Nephron (organoid): ENCODE measurements at regions not wholly inside any gene's neighbourhood (a gene's known extent, or its start where the extent isn't known, plus 50 kb on each side); places are given as distances from the start of the nearest gene placed in this dataset.

Experiments used
- H3K27ac Mint-ChIP-seq, 3 experiments: 2 replicates each; pipeline ENCODE4 v1.8.0; 2020; ENCODE audit warnings: mixed read lengths in 3 of 3, mild to moderate bottlenecking in 2 of 3, moderate library complexity in 1 of 3
- H3K27me3 Mint-ChIP-seq: 2 replicates; pipeline ENCODE4 v1.8.0; 2021; ENCODE audit warnings: low read depth, mild to moderate bottlenecking, moderate library complexity, mixed read lengths
- H3K36me3 Mint-ChIP-seq: 2 replicates; pipeline ENCODE4 v1.8.0; 2020; ENCODE audit warnings: low read depth, mixed read lengths
- H3K4me1 Mint-ChIP-seq: 2 replicates; pipeline ENCODE4 v1.8.0; 2020; ENCODE audit warnings: mixed read lengths
- H3K4me3 Mint-ChIP-seq, 3 experiments: 2 replicates each; pipeline ENCODE4 v1.8.0; 2020; ENCODE audit warnings: mild to moderate bottlenecking in 3 of 3, mixed read lengths in 3 of 3, moderate library complexity in 2 of 3
- H3K9me3 Mint-ChIP-seq: 2 replicates; pipeline ENCODE4 v1.8.0; 2020; ENCODE audit warnings: mixed read lengths
- CTCF ChIP-seq, 3 experiments: fragments of 200-600 bp; sonication (generic); IDR thresholded peaks; one replicate each; pipeline ENCODE4 v1.5.0; 2021; ENCODE audit warnings: antibody characterized with exemption in 3 of 3; ENCODE audit not compliant: unreplicated experiment in 3 of 3

DNA sequence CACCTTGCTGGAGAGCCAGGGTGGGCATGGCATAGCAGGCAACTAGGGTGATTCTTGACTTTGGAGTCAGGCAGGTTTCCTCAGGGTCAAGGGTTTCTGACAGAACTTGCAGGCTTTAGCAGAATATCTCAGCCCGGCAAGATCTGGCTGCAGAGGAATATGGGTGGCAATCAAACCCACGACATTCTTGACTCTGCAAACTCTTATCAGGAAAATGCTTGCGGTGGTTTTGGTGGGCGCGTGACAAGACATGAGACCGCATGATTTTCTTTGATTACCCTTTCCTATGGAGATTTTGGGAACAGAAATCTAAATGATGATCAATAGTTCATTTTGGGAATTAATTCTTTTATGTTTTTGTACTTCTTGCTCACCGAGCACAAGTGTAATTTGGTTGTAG lies 449.5 kb downstream of the VRK1 start:
- TF ChIP-seq CTCF (IDR thresholded peaks at IDR 0.05; ENCODE audit: unreplicated experiment in 3 of 3), result no peak
- H3K27me3 Mint-ChIP-seq, result peaks cover 9% of the 10 kb centered on the region

GRCh38 chr14:97248973-97249372 lies 451.8 kb downstream of the VRK1 start:
- Mint-ChIP-seq H3K4me3 (no peak overlapping the region), H3K27me3 (peaks cover 11% of the 10 kb centered on the region), H3K4me1 (no peaks in the 10 kb centered on the region), H3K9me3 (no peaks in the 10 kb centered on the region), H3K36me3 (no peaks in the 10 kb centered on the region), H3K27ac (no peak overlapping the region)
- no peak for TF ChIP-seq CTCF (IDR thresholded peaks at IDR 0.05; ENCODE audit: unreplicated experiment in 3 of 3)

More for the DNA sequence above, 449.5 kb downstream of the VRK1 start:
- no peaks in the 10 kb centered on the region for H3K9me3 Mint-ChIP-seq
- no peak overlapping the region for H3K27ac Mint-ChIP-seq
- H3K4me1 Mint-ChIP-seq, result no peaks in the 10 kb centered on the region
- no peaks in the 10 kb centered on the region for H3K36me3 Mint-ChIP-seq
- H3K4me3 Mint-ChIP-seq, result no peak overlapping the region

GRCh38 chr14:97250931-97251330 lies 453.7 kb downstream of the VRK1 start:
- Mint-ChIP-seq H3K4me3 (no peak overlapping the region), H3K27me3 (peaks cover 7% of the 10 kb centered on the region), H3K27ac (no peak overlapping the region), H3K4me1 (no peaks in the 10 kb centered on the region), H3K36me3 (no peaks in the 10 kb centered on the region), H3K9me3 (no peaks in the 10 kb centered on the region)
- no peak for TF ChIP-seq CTCF (IDR thresholded peaks at IDR 0.05; ENCODE audit: unreplicated experiment in 3 of 3)

DNA sequence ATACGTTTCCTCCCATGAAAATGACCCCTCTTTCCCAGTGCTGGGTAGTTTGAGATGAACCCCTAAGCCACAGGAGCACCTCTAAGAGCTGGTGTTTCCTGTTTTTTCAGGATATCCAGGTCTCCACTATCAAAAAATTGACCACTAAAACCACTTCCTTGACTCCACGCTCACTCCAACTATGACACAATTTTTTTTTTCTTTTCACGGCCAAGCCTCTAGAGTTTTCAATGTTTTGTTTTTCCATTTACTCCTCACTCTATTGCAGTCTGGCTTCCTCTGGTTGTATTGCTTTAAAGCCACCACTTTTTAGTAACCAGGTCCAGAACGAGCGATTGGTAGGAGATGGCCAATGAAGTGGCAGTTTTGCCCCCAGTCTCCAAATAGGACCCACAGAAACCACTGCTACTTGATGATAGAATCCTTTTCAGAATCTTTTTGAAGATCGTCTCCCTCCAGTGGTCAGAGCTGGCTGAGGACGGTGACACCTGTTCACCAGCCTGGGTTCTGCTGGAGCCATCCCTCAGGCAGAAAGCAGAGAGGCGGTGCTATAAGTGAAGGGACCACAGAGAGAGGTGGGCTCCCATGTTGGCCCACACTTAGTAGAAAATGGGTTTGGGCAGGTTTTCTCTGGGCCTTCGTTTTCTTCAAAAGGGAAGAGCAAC lies 454.4 kb downstream of the VRK1 start:
- no peak for TF ChIP-seq CTCF (IDR thresholded peaks at IDR 0.05; ENCODE audit: unreplicated experiment in 3 of 3)
- Mint-ChIP-seq H3K27me3 (peaks cover 7% of the 10 kb centered on the region), H3K4me3 (no peak overlapping the region), H3K27ac (no peak overlapping the region), H3K36me3 (no peaks in the 10 kb centered on the region), H3K9me3 (no peaks in the 10 kb centered on the region), H3K4me1 (no peaks in the 10 kb centered on the region)

GRCh38 chr14:97253756-97254155 lies 456.6 kb downstream of the VRK1 start:
- Mint-ChIP-seq H3K27me3 (peaks cover 7% of the 10 kb centered on the region), H3K4me3 (no peak overlapping the region), H3K27ac (no peak overlapping the region), H3K36me3 (no peaks in the 10 kb centered on the region), H3K9me3 (no peaks in the 10 kb centered on the region), H3K4me1 (no peaks in the 10 kb centered on the region)
- TF ChIP-seq CTCF (IDR thresholded peaks at IDR 0.05; ENCODE audit: unreplicated experiment in 3 of 3), result no peak

GRCh38 chr14:97262336-97262735 lies 465.2 kb downstream of the VRK1 start:
- Mint-ChIP-seq H3K4me1 (peaks cover 4% of the 10 kb centered on the region), H3K36me3 (no peaks in the 10 kb centered on the region), H3K9me3 (peaks cover 10% of the 10 kb centered on the region), H3K27ac (no peak overlapping the region), H3K4me3 (no peak overlapping the region), H3K27me3 (no peaks in the 10 kb centered on the region)
- no peak for TF ChIP-seq CTCF (IDR thresholded peaks at IDR 0.05; ENCODE audit: unreplicated experiment in 3 of 3)
